Stimulated activated CD8-positive, alpha-beta memory T cell treated with anti-CD3 and anti-CD28 coated beads, Interleukin-15, amount 100 ng/mL, for 4 hours (primary cell): ENCODE measurements at regions not wholly inside any gene's neighbourhood (a gene's known extent, or its start where the extent isn't known, plus 50 kb on each side); places are given as distances from the start of the nearest gene placed in this dataset.

Experiments used
- DNase-seq, 2 donors: peaks; one replicate each; pipeline ENCODE4 v3.0.0-alpha.2; 2020; ENCODE audit warnings: low read depth in 2 of 2

- no peak for DNase-seq
These were observed 81.4 kb upstream of the ERBB4 start for GRCh38 chr2:212619954-212620353.

GRCh38 chr2:212618636-212619035 lies 80.0 kb upstream of the ERBB4 start:
- DNase-seq, result no peak

- DNase-seq, result no peak
These were observed 72.3 kb upstream of the ERBB4 start for GRCh38 chr2:212610872-212611425.

- DNase-seq, result no peak
These were observed 70.9 kb upstream of the ERBB4 start for GRCh38 chr2:212609479-212609878.

- no peak for DNase-seq
These were observed 68.5 kb upstream of the ERBB4 start for GRCh38 chr2:212607080-212607479.

- no peak for DNase-seq
These were observed 67.6 kb upstream of the ERBB4 start for GRCh38 chr2:212606232-212606631.

- no peak for DNase-seq
These were observed 58.1 kb upstream of the ERBB4 start for GRCh38 chr2:212596688-212597087.

GRCh38 chr2:212596276-212596675 lies 57.7 kb upstream of the ERBB4 start:
- DNase-seq, result no peak

GRCh38 chr2:212595036-212595654 lies 56.5 kb upstream of the ERBB4 start:
- DNase-seq, result no peak

- no peak for DNase-seq
These were observed 54.1 kb upstream of the ERBB4 start for GRCh38 chr2:212592695-212593094.
